ENCODE measurements at regions not wholly inside any gene's neighbourhood (a gene's known extent, or its start where the extent isn't known, plus 50 kb on each side); places are given as distances from the start of the nearest gene placed in this dataset.

DNA sequence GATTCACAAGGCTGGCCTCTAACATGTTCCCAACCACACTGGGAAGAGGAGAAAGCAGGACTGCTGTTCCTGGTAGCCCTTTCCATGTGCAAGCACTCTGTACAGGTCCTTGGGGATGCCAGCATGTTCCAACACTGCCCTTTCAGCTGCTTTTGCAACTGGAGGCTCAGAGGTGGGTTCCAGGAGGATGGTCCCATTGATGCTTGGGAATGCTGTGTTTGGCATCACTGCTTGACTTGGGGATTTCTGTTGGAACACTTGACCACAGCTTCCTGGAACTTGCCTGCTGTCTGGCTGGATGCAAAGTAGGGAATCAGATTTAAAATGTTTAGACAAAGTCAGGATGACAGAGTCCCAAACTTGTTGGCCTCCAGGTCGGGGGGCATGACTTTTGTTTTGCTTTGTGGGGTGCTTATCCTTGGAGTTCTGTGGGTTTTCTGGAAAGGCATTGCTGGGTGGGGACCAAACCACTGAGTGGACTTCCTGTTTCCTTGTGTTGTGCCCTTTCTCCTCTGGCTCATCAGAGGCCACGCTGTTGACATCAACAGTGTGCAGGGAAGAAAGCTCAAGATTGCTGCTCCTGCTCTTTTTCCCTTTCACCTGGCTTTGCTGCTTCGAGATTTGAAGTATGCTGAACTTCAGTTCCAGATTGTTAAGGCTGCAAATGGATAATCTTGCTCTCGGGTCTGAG, 148.5 kb upstream of the RPS23 start:
- no peaks in the 10 kb centered on the region for H3K9me3 ChIP-seq (ENCODE audit: low read depth)
- no peaks in the 10 kb centered on the region for H3K27me3 ChIP-seq
- no peaks in the 10 kb centered on the region for H3K4me1 ChIP-seq (ENCODE audit: low read depth)
- no peak for DNase-seq (ENCODE audit: low read depth in 1 of 2, low spot score in 1 of 2)
- H3K27ac ChIP-seq: no peak overlapping the region
- TF ChIP-seq, protein P1, sequence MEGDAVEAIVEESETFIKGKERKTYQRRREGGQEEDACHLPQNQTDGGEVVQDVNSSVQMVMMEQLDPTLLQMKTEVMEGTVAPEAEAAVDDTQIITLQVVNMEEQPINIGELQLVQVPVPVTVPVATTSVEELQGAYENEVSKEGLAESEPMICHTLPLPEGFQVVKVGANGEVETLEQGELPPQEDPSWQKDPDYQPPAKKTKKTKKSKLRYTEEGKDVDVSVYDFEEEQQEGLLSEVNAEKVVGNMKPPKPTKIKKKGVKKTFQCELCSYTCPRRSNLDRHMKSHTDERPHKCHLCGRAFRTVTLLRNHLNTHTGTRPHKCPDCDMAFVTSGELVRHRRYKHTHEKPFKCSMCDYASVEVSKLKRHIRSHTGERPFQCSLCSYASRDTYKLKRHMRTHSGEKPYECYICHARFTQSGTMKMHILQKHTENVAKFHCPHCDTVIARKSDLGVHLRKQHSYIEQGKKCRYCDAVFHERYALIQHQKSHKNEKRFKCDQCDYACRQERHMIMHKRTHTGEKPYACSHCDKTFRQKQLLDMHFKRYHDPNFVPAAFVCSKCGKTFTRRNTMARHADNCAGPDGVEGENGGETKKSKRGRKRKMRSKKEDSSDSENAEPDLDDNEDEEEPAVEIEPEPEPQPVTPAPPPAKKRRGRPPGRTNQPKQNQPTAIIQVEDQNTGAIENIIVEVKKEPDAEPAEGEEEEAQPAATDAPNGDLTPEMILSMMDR (IDR thresholded peaks at IDR 0.05; ENCODE audit: low read depth, low read length): no peak
- no peaks in the 10 kb centered on the region for H3K36me3 ChIP-seq
- H3K4me3 ChIP-seq: no peak overlapping the region

DNA sequence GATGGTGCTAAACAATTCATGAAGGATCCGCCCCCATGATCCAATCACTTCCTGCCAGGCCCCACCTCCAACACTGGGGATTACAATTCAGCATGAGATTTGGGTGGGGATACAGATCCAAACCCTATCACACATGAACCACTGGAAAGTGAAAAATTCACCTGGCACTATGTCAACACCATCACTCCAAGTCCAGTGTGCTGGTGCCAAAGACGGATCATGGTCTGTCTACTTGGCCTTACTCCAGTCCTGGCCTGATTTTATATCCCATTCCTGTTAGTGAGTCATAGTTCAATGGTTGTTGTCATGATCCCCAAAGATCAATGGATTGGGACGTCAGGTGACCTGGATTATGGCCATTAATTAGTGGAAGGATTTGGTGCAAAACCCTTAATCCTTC, 147.4 kb upstream of the RPS23 start:
- no peaks in the 10 kb centered on the region for H3K9me3 ChIP-seq (ENCODE audit: low read depth)

DNA sequence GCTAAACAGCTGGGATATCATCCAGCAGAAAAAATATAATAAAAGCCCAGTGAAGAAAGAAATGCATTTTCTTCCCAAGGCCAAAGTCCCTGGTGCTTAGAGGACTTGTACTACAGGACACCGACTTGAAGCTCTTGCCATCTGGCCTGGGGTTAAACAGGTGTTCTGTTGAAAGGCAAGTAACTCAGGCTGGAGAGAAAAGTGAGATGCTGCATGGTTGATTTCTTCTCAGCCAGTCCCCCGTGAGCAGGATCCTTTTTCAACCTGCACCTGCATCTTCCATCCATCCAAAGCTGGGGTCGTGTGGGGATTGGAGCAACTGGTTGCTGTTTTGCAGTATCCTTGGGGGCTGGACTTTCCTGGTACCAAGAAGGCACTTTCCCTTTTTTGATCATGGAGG, 146.1 kb upstream of the RPS23 start:
- no peak overlapping the region for H3K4me3 ChIP-seq
- no peaks in the 10 kb centered on the region for H3K9me3 ChIP-seq (ENCODE audit: low read depth)
- no peak overlapping the region for H3K27ac ChIP-seq
- DNase-seq (ENCODE audit: low read depth in 1 of 2, low spot score in 1 of 2): no peak
- H3K4me1 ChIP-seq (ENCODE audit: low read depth): peaks cover 11% of the 10 kb centered on the region
- no peaks in the 10 kb centered on the region for H3K27me3 ChIP-seq
- H3K36me3 ChIP-seq: no peaks in the 10 kb centered on the region
- TF ChIP-seq, protein P1 (IDR thresholded peaks at IDR 0.05; ENCODE audit: low read depth, low read length): no peak

More for the DNA sequence above, 147.4 kb upstream of the RPS23 start:
- Histone ChIP-seq H3K4me1 (ENCODE audit: low read depth) (no peaks in the 10 kb centered on the region), H3K36me3 (no peaks in the 10 kb centered on the region), H3K27me3 (no peaks in the 10 kb centered on the region), H3K27ac (no peak overlapping the region), H3K4me3 (no peak overlapping the region)
- no peak for DNase-seq (ENCODE audit: low read depth in 1 of 2, low spot score in 1 of 2)
- TF ChIP-seq, protein P1 (IDR thresholded peaks at IDR 0.05; ENCODE audit: low read depth, low read length): no peak

DNA sequence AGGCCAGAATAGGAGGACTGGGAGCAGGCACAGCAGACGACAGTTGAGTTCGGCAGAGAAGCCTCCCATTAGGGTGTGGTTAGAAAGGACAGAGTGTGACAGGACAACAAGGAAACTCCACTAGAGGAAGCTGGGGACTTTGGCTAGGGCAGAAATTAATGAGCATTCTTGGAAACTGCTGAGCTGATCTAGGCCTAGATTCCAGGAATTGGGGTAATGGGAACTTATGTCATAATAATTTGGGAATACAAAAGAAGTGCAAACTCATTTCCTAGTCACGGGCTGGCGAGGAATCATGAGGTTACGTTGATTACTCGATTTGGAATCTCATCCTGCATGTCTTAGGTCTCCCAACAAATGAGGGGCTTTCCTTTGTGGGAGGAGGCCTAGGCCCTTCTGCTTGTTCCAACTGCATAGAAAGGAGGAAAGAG, 144.6 kb upstream of the RPS23 start:
- TF ChIP-seq, protein P1 (IDR thresholded peaks at IDR 0.05; ENCODE audit: low read depth, low read length): no peak
- H3K27me3 ChIP-seq: no peaks in the 10 kb centered on the region
- no peaks in the 10 kb centered on the region for H3K36me3 ChIP-seq
- peaks cover 16% of the 10 kb centered on the region for H3K4me1 ChIP-seq (ENCODE audit: low read depth)
- H3K4me3 ChIP-seq: no peak overlapping the region
- no peak overlapping the region for H3K27ac ChIP-seq
- H3K9me3 ChIP-seq (ENCODE audit: low read depth): no peaks in the 10 kb centered on the region
- DNase-seq (ENCODE audit: low read depth in 1 of 2, low spot score in 1 of 2): peak in 1 of 2 donors; percentile 82

DNA sequence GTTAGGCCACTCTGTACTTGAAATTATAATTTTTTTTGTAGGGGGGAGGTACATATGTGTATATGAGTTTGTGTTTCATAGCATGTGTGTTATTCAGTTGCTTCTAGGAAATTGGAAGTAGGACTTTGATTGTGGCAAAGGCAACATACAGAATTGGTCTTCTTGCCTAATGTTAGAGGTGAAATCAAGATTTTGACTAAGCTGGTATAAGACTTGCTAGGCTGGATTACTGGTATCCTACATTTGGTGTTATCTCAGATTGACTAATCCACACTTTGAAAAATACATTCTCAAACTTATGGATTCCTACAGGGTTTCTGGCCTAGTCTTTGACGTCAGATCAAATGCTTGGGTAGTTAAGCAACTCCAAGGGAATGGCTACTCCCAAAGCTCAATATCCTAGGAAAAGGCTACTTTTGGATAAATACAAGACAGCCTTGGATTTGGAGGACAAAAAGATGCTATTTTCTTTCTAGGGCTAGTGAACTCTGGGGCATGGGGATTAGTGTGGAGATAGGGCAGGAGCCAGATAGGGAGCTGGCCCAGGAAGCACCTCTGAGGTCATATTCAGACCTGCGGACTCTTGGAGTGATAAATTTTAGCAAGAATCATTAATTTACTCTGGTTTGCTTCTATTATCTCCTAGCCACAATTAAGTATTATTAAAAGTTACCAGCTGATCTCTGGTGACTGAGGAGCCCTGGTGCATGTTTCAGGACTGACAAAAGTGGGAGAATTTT, 144.0 kb upstream of the RPS23 start:
- Histone ChIP-seq H3K4me3 (no peak overlapping the region), H3K27ac (no peak overlapping the region), H3K9me3 (ENCODE audit: low read depth) (no peaks in the 10 kb centered on the region), H3K36me3 (no peaks in the 10 kb centered on the region), H3K27me3 (no peaks in the 10 kb centered on the region), H3K4me1 (ENCODE audit: low read depth) (peaks cover 16% of the 10 kb centered on the region)
- TF ChIP-seq, protein P1 (IDR thresholded peaks at IDR 0.05; ENCODE audit: low read depth, low read length): no peak
- peak in 1 of 2 donors; percentile 46 for DNase-seq (ENCODE audit: low read depth in 1 of 2, low spot score in 1 of 2)

Measured in cardiac muscle cell (in vitro differentiated cells and primary cell).